Activated naive CD4-positive, alpha-beta T cell treated with Interleukin-2 at 50 U/mL for 16 hours (primary cell): ENCODE measurements at regions not wholly inside any gene's neighbourhood (a gene's known extent, or its start where the extent isn't known, plus 50 kb on each side); places are given as distances from the start of the nearest gene placed in this dataset.
"Not testable (repeated sequence)": the region's sequence is repeated elsewhere in the genome, so short reads cannot be mapped to it uniquely, and the experiment has no call there.

ENCODE experiments used
- DNase-seq: peaks from one replicate; pipeline ENCODE4 v3.0.0-alpha.2; 2020

GRCh38 chr3:102354818-102355515 is 79.8 kb upstream of the ZPLD1 start:
- no peak for DNase-seq

GRCh38 chr3:102356506-102356905 is 78.3 kb upstream of the ZPLD1 start:
- DNase-seq: no peak

GRCh38 chr3:102357313-102357712 is 77.5 kb upstream of the ZPLD1 start:
- DNase-seq: not testable (repeated sequence)

GRCh38 chr3:102360183-102360860 is 74.5 kb upstream of the ZPLD1 start:
- DNase-seq: no peak

- DNase-seq: no peak
These were observed 73.7 kb upstream of the ZPLD1 start for GRCh38 chr3:102361101-102361500.

GRCh38 chr3:102366116-102366515 is 68.7 kb upstream of the ZPLD1 start:
- not testable (repeated sequence) for DNase-seq

- DNase-seq: no peak
These were observed 59.8 kb upstream of the ZPLD1 start for GRCh38 chr3:102374863-102375634.

GRCh38 chr3:102378216-102378615 is 56.6 kb upstream of the ZPLD1 start:
- DNase-seq: no peak

- DNase-seq: not testable (repeated sequence)
These were observed 52.6 kb upstream of the ZPLD1 start for GRCh38 chr3:102382201-102382600.
